Activated CD4-positive, CD25-positive, alpha-beta regulatory T cell treated with anti-CD3 and anti-CD28 coated beads, Interleukin-2, amount 50 U/mL, for 72 hours (primary cell): ENCODE measurements at regions not wholly inside any gene's neighbourhood (a gene's known extent, or its start where the extent isn't known, plus 50 kb on each side); places are given as distances from the start of the nearest gene placed in this dataset.

Experiments
- DNase-seq: peaks from one replicate; pipeline ENCODE4 v3.0.0; 2021

DNA sequence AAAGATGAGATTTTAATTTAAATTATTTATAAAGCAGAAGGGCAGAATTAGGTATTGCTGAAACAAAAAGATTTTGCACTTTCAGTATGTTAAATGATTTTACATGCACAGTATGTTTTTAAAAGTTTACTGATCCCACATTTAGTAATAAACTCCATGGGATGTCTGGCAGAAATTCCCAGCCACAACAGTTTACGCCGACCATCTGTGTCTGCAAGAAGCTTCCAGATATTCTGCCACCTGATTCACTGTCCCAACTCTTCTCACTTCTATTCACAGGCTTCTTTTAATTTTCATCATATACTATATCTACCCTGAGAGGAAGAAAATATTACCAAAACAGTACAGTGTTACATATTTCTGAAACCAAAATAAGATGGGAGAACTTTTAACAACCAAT lies 115.8 kb upstream of the IQCM start:
- DNase-seq = no peak

DNA sequence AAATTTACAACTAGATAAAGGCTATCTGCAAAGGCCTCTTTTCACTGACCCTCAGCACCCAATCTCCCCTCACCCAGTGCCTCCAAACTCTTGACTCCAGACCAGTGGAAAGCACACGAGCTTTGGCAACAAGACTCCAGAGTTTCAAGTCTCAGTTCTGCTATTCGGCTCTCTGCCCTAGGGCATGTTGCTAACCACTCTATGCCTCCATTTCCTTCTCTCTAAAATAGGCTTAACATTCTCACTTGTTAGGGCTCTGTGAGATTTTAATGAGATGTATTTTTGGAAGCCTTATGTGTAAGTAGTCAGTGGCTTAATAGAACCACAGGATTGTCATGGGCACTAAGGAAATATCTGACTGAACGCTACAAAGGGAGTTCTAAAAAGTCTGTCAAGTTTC lies 116.5 kb upstream of the IQCM start:
- DNase-seq = no peak

DNA sequence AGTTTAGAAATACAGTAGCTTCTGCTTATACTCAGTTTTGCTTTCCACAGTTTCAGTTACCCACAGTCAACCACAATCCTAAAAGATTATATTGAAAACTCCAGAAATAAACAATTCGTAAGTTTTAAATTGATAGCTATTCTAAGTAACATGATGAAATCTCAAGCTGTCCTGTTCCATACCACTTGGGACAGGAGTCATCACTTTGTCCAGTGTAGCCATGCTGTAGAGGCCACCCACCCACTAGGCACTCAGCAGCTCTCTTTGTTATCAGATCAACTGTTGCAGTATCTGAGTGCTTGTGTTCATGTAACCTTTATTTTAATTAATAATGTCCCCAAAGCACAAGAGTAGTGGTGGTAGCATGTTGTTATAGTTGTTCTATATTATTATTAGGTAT lies 117.5 kb upstream of the IQCM start:
- no peak for DNase-seq

DNA sequence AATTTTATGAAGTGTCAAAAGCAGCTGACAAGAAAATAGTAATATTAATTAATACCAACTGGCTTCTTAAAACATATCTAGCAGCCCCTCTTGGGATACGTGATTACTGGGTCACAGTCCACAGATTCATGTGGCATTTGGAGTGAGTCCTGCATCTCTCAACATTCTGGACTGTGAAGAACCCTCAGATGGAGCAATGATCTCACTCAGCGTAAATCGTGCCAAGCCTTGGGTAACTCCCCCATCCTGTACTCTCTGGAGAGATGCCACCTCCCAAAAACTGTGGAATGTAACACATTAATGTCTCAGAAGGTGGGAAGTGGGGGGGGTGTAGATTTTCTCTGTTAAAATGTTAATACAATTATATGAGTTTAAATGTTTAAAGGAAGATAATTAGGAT lies 118.2 kb upstream of the IQCM start:
- DNase-seq = no peak

DNA sequence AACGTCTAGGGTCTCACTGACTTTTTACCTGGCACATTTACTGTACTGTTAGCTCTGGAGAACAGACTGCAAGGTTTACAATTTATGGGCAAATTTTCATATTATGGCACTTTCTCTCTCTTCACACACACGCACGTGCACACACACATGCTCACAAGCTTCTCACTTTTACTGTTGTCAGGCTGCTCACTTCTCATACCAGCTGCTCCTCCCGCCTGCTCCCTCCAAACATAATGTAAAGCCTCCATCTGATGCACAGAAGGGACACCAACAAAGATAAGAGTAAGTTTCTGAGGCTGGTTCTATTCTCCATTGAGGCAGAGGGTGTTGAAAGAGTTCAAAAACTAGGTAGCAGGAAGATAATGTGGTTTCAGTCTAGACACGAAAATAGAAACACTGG lies 128.9 kb upstream of the DCLK2 start:
- DNase-seq = no peak

DNA sequence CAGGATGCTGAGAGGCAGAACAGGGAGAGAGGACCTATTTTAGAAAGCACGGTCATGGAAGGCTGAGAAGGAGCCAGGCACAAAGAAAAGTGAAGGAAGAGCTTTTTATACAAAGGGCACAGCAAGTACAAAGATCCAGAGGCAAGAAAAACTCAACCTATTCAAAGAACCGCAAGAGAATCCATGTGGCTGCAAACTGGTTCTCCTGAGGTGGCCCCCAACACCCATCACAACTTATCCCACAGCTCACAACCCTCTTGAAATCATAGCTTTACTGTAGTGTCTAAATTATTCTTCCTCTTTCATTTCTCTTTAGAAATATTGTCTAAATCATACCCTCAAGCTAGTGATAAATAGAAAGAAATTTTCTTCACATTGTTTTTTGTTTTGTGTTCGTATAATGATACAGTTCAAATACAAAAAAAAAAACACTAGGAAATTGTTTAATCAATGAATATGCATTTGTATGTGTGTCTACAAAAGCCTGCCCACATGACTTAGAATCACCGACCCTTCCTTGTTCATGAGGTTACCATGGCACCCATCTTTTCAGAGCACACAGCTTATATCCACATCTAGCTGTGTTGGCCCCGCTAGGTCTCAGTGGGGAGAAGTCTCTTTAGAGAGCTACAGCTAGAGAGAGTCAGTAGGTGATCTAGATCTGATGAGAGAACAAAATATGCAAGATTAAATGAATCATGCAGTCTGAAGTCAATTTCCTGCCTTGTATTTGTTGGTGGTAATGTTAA lies 126.9 kb upstream of the DCLK2 start:
- DNase-seq = no peak

DNA sequence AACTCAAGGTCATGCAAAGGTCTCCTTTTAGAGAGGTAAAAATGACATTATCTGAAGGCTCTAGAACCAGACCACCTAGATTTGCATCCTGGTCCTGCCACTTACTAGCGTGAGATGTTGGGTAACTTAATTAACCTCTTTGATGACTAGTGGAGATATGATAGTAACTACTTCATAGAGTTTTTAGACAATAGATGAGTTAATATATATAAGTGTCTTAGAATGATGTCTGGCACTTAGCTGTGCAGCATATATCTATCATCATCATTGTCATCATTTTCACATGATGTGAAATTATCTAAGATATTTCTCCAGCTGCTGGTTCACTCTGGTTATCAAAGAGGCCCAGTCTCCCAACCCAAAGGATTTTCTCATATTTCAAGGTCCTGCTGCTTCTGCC lies 126.1 kb upstream of the DCLK2 start:
- no peak for DNase-seq

DNA sequence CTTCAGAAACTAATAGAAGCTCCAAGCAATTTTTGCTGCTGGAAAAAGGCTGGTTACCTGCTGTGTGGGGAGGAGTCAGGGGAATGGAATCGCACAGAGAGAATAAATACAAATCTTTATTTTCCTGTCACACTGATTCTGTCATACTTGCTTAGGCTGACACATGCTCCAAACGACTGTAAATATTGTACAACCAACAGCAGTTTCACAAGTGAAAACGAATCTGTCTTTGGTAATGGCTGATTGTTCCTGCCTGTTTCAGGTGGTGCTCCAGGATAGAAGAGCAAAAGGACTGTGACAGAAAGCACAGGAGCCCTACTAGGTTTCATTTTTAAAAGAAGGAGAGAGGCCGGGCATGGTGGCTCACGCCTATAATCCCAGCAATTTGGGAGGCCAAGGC lies 125.5 kb upstream of the DCLK2 start:
- no peak for DNase-seq

DNA sequence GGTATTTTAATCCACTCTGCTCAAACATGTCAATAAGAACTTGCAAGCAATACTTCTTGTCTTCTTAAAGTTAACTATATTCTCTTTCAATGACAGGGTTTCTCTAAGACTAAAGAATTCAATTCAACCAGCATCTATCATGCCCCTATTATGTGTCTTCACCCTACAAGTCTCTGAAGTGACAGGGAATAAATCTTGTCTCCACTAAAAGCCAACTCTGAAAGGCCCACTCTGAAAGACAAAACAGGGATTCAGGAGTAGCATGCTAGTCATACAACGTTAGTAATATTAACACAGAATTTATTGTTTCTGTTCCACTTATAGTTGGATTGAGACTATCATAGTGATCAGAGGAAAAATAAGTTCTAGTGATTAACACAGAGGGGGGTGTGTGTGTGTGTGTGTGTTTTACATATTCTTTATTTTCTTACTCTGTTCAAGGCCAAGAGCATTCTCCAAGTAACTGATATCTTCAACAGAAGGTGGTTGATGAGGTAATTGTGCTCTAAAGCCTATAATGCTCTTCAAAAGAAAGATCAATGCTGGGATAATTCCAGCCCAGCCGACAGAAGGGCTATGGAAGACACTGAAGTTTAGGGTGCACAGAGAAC lies 122.4 kb upstream of the DCLK2 start:
- no peak for DNase-seq

DNA sequence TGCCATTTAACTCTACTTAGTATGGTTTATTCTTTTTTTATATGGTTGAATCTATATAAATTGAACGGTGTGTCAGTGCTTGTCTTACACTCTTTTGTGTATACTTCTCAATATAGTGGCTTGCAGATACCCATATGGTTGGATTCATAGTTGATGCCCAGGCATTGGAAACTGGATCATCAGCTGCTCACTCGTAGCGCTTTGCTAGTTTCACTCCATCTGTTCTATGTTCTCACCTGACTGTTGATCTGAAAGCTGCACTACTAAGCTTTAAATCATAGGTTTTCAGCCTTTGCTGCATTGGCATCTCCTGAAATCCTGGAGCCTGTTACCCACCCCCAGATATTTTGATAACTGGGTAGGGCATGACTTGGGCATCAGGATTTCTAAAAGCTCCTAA lies 121.6 kb upstream of the DCLK2 start:
- no peak for DNase-seq

DNA sequence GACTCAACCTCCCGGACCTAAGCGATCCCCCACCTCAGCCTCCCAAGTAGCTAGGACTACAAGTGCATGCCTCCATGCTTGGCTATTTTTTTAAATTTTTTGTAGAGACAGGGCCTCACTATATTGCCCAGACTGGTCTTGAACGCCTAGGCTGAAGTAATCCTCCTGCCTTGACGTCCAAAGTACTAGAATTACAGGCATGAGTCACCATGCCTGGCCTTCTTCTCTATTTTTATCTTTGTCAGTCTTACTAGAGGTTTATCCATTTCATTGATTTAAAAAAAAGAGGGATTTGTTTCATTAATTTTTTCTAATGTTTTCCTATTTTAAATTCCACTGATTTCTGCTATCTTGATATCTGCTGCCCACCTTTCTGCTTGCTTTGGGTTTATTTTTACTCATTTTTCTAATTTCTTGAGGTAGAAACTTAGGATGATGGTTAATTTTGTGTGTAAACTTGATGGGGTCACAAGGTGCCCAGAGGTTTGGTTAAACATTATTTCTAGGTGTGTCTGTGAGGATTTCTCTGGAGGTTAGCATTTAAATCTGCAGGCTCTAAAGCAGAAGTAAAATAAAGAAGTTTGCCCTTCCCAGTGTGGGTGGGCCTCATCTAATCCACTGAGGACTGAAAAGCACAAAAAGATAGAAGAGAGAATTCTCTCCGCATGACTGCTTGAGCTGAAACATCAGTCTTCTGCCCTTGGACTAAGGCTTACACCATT lies 116.2 kb upstream of the DCLK2 start:
- no peak for DNase-seq

DNA sequence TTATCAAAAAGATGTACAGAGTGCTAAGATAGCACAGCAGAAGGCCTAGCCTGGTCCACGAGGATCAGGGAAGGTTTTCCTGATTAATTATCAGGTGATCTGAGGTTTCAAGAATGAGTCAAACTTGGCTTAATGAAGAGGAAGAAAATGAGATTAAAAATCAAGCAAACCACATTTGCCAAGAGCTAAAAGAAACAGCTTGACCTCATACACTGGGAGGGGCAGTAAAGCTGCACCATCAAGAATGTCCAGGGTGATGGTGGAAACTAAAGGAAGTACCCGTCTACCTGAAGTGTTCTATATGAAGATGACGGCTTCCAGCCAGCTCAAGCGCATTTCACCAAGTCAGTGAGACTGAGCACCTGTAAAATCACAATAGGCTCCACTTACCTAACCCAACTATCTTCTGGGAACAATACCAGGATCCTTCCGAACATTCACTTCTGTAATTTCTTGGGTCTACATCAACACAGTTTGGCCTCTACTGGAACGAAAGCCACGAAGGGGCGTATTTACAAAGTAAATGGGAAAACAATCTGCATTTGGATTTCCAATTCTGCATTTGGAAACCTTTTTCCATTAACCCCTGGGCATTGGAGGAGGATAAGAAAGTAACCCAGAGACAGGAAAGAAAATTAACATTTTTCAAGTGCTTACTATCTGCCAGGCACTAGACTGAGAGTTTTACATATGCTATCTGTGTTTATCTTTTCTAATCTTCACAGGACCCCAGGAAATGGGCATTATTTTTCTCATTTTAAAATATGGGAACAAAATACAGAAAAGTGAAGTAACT lies 114.0 kb upstream of the DCLK2 start:
- no peak for DNase-seq

DNA sequence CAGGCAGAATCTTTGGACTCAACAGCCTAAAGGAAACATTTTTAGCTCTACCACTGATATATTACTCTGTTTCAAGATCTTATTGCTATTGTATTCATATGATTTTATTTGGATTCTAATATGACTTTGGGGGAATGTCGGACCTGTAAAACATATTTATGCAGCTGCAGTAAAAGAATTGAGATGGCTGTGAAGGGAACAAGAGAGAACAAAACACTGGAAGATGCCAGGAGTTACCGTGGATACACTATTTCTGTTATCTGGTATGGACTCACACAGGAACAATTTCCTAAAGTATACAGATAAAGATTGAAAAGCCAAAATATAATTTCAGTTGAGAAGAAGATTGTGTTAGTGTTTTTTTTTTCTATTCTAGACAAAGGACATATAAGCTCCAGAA lies 113.0 kb upstream of the DCLK2 start:
- DNase-seq = no peak

DNA sequence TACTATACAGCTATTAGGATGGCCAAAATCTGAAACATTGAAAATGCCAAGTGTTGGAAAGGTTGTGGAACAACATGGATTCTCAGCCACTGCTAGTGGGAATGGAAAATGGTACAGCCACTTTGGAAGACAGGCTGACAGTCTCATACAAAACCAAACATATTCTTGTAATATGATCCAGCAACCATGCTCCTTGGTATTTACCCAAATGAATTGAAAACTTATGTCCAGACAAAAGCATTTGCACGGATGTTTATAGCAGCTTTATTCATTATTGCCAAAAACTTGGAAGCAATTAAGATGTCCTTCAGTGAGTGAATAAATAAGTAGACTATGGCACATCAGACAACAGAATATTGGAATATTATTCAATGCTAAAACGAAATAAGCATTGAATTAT lies 105.8 kb upstream of the DCLK2 start:
- DNase-seq = no peak

DNA sequence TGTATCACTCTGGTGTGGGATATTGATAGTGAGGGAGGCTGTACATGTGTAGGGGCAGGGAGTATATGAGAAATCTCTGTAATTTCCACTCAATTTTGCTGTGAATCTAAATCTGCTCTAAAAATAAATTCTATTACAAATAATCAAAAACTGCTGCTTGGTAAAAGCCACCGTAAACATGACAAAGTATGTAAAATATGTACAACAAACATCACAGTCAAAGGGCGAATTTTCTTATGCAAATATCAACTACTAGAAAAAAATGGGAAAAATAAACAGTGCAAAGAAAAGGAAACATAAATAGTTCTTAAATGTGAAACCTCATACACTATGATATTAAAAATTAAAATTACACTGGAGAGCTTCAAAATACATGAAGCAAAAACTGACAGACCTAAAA lies 105.1 kb upstream of the DCLK2 start:
- DNase-seq = no peak

DNA sequence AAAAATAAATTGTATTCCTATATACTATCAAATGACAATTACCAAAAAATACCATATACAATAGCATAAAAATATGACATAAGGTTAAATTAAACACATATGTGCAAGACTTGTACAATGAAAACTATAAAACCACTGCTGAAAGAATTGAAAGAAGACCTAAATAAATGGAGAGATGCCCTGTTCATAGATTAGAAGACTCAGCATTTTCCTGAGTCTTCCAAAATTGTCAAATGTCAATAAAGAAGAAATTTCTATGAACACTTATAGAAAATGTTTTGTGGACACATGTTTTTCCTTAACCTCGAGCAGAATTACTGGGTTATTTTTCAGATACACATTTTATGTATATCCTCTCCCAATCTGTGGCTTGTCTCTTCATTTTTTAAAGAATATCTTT lies 103.1 kb upstream of the DCLK2 start:
- no peak for DNase-seq

DNA sequence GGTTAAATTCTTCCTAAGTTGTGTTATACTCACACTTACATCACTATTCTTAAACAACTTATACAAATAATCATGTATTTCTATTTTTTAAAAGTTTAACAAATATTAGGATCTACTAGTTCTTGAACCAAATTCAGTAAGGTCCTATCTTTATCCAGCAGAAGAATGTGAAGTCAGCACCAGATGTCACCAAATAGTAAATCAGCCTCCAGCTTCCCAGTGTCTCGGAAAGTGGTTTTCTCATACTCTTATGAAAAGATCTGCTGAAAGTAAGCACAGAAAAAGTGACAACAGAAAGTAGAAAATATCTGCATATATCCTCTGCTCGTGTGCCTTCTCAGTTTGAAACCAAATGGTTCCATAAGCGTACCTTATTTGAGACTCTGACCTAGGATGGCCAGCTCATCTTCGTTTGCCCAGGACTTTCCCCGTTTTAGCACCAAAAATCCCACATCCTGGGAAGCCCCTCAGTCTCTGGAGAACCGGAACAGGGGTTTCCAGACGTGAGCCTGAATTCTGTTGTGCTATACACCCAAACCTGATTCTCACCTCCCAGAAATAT lies 98.0 kb upstream of the DCLK2 start:
- DNase-seq = no peak

DNA sequence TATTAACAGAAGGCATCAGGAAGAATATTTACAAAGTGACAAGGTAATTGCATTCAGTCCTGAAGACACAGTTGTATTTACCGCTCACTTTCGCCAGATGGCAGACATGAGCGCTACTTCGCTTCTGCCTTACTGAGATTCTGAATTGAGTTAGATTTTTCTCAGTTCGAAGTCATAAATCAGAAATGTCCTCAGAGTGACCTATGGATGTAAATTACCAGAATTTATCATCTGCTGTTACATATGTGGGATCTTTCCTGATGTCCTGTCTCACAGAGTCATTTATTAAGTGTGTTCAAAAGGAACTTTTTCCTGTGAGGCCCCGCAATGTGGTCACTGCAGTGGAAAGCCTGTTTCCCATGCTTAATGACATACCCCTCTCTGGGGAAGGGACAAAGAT lies 97.3 kb upstream of the DCLK2 start:
- DNase-seq = peak; percentile 49

DNA sequence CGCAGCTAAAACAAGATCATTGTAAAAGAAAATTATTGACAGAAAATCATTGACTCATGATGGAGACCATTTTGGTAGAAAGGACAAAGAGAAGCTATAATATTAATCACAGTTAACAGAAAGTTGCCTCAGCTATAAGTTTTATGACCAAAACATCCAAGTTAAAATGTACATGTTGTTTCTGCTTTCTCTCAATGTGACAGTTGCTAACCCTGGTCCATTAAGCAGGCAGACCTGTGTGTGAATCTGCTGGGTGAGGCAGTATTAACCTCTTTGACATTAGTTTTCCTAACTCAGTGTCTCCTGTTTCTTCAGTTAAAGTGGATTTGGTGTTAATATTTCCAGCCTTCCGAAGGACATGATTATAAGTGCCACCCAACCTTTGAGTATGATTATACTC lies 94.8 kb upstream of the DCLK2 start:
- DNase-seq = no peak

DNA sequence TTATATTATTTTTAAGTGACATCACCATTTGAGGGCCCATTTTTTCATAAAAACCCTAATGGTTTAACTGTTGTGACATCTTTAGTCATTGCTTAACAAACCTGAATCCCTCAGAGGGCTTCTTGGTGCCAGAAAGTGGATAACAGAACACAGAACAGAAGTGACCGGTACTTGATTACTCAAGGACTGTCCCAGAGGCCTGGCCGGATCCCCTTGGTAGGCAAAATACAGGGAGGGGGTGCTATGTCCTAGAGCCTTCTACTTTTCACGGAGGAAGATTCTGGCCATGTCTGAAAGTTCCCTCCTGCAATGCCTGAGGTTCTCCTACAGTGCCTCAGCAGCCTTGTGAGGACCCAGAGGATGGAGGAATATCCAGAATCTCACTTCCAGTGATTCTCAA lies 94.3 kb upstream of the DCLK2 start:
- no peak for DNase-seq

DNA sequence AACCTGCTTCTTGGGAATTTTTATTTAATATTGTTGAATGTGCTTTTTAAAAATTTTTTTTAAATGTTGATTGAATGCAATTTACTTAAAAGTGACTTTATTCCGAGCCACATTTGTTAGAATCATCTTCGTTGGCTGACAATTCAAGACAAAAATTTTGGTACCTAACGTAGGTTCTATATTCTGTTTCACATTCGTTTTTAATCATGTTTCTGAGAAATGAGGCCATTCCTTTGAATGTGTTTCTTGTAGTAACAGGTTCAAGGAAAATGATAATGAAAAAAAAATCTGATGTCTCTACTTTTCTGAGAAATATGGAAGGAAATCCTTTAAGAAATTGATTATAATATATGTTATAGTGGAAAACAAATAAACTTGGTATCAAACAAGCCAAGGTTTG lies 92.3 kb upstream of the DCLK2 start:
- DNase-seq = no peak

DNA sequence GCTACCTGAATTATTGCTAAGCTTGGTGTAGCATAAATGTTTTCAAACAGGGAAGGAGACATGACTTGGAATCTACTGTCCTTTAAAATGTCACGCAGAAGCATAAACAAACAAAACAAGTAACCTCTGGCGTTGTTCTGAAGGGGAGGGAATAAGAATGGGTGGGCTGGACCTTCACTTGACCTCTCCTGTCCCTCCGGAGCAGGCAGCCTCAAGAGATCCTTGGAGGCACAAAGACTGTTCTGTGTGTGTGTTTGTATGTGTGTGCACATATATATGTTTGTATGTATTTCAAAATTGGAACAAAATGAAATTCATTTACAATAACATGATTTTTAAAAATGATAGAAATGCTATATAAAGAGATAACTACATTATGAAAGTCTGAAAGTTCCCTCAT lies 91.3 kb upstream of the DCLK2 start:
- DNase-seq = no peak

DNA sequence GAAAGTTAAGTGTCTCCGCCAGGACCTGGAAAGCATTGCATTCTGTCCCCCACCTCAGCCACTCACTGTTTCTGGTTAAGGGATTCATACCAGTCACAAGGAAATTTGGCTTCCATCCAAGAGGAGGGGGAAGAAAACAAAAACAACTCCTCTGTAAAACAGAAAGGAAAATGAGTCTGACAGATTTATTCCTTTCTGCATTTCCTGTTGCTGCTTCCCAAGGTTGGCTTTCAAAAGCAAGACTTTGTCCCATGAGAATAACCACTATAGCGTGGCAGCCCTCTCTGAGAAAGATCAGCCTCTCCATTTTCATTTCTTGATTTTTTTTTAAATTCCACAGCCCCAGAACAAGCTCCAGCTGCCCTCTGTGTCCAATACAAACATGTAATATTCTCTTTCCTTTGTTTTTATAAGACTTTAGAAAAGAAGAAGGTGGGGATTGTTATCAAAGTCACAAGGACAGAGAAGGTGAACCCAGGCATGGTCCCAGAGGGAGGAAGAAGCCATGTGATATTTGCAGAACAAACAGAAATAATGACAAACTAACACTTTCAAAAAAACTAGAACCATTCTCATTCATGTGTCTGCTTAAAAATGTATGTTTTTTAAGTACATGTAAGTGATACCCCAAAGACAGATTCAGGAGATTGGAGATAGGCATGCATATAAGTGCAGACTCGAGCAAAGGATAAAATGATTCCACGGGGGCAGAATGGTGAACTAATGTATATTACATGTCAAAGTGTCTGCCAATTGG lies 90.7 kb upstream of the DCLK2 start:
- no peak for DNase-seq
